ENCODE measurements at regions not wholly inside any gene's neighbourhood (a gene's known extent, or its start where the extent isn't known, plus 50 kb on each side); places are given as distances from the start of the nearest gene placed in this dataset.

- H3K27me3 ChIP-seq (ENCODE audit: insufficient read depth, poor library complexity, severe bottlenecking) = no peaks in the 10 kb centered on the region
- no peak overlapping the region for H3K27ac ChIP-seq (replicated peaks)
- TF ChIP-seq, protein P1, sequence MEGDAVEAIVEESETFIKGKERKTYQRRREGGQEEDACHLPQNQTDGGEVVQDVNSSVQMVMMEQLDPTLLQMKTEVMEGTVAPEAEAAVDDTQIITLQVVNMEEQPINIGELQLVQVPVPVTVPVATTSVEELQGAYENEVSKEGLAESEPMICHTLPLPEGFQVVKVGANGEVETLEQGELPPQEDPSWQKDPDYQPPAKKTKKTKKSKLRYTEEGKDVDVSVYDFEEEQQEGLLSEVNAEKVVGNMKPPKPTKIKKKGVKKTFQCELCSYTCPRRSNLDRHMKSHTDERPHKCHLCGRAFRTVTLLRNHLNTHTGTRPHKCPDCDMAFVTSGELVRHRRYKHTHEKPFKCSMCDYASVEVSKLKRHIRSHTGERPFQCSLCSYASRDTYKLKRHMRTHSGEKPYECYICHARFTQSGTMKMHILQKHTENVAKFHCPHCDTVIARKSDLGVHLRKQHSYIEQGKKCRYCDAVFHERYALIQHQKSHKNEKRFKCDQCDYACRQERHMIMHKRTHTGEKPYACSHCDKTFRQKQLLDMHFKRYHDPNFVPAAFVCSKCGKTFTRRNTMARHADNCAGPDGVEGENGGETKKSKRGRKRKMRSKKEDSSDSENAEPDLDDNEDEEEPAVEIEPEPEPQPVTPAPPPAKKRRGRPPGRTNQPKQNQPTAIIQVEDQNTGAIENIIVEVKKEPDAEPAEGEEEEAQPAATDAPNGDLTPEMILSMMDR (IDR thresholded peaks at IDR 0.05; ENCODE audit: insufficient read depth, low read length) = no peak
- TF ChIP-seq GABPA (IDR thresholded peaks at IDR 0.05; ENCODE audit: low read depth) (no peak), POLR2AphosphoS5 (IDR thresholded peaks at IDR 0.05; ENCODE audit: low read depth) (no peak), SPI1 (IDR thresholded peaks at IDR 0.05; ENCODE audit: borderline replicate concordance, low read depth) (0 out of 2 replicates have a peak, but pooled peaks have one; percentile 29)
- TF ChIP-seq, protein P2, sequence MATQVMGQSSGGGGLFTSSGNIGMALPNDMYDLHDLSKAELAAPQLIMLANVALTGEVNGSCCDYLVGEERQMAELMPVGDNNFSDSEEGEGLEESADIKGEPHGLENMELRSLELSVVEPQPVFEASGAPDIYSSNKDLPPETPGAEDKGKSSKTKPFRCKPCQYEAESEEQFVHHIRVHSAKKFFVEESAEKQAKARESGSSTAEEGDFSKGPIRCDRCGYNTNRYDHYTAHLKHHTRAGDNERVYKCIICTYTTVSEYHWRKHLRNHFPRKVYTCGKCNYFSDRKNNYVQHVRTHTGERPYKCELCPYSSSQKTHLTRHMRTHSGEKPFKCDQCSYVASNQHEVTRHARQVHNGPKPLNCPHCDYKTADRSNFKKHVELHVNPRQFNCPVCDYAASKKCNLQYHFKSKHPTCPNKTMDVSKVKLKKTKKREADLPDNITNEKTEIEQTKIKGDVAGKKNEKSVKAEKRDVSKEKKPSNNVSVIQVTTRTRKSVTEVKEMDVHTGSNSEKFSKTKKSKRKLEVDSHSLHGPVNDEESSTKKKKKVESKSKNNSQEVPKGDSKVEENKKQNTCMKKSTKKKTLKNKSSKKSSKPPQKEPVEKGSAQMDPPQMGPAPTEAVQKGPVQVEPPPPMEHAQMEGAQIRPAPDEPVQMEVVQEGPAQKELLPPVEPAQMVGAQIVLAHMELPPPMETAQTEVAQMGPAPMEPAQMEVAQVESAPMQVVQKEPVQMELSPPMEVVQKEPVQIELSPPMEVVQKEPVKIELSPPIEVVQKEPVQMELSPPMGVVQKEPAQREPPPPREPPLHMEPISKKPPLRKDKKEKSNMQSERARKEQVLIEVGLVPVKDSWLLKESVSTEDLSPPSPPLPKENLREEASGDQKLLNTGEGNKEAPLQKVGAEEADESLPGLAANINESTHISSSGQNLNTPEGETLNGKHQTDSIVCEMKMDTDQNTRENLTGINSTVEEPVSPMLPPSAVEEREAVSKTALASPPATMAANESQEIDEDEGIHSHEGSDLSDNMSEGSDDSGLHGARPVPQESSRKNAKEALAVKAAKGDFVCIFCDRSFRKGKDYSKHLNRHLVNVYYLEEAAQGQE (IDR thresholded peaks at IDR 0.05; ENCODE audit: insufficient replicate concordance, low read depth) = no peak
- H3K4me3 ChIP-seq (replicated peaks; ENCODE audit: insufficient read depth, low read length) = no peak overlapping the region
- DNase-seq (ENCODE audit: low read depth in 1 of 2, low spot score in 1 of 2) = no peak
Measured at GRCh38 chr7:149622444-149623210, 125.0 kb upstream of the ZNF746 start.

- Histone ChIP-seq H3K4me3 (replicated peaks; ENCODE audit: insufficient read depth, low read length) (no peak overlapping the region), H3K27me3 (ENCODE audit: insufficient read depth, poor library complexity, severe bottlenecking) (no peaks in the 10 kb centered on the region), H3K27ac (replicated peaks) (no peak overlapping the region)
- TF ChIP-seq GABPA (IDR thresholded peaks at IDR 0.05; ENCODE audit: low read depth) (no peak), SPI1 (IDR thresholded peaks at IDR 0.05; ENCODE audit: borderline replicate concordance, low read depth) (no peak)
- TF ChIP-seq, protein P2 (IDR thresholded peaks at IDR 0.05; ENCODE audit: insufficient replicate concordance, low read depth) = no peak
- DNase-seq (ENCODE audit: low read depth in 1 of 2, low spot score in 1 of 2) = peak in 1 of 2 experiments; percentile 13
Measured at GRCh38 chr7:149621776-149622175, 124.2 kb upstream of the ZNF746 start.

GRCh38 chr7:149620961-149621360, 123.4 kb upstream of the ZNF746 start:
- TF ChIP-seq, protein P1 (IDR thresholded peaks at IDR 0.05; ENCODE audit: insufficient read depth, low read length) = no peak
- TF ChIP-seq POLR2AphosphoS5 (IDR thresholded peaks at IDR 0.05; ENCODE audit: low read depth) = no peak
- no peak for TF ChIP-seq SPI1 (IDR thresholded peaks at IDR 0.05; ENCODE audit: borderline replicate concordance, low read depth)
- TF ChIP-seq, protein P2 (IDR thresholded peaks at IDR 0.05; ENCODE audit: insufficient replicate concordance, low read depth) = no peak
- TF ChIP-seq GABPA (IDR thresholded peaks at IDR 0.05; ENCODE audit: low read depth) = no peak
- Histone ChIP-seq H3K4me3 (replicated peaks; ENCODE audit: insufficient read depth, low read length) (no peak overlapping the region), H3K27ac (replicated peaks) (no peak overlapping the region)

More at GRCh38 chr7:149620961-149621360, 123.4 kb upstream of the ZNF746 start:
- H3K27me3 ChIP-seq (ENCODE audit: insufficient read depth, poor library complexity, severe bottlenecking) = no peaks in the 10 kb centered on the region
- no peak for DNase-seq (ENCODE audit: low read depth in 1 of 2, low spot score in 1 of 2)
